Left colon (tissue), 2 donors: ENCODE measurements at regions not wholly inside any gene's neighbourhood (a gene's known extent, or its start where the extent isn't known, plus 50 kb on each side); places are given as distances from the start of the nearest gene placed in this dataset.
A peak's percentile ranks its signal among the peaks of the same experiment; 100 is the strongest.
"Not testable (repeated sequence)": the region's sequence is repeated elsewhere in the genome, so short reads cannot be mapped to it uniquely, and the experiment has no call there.

ENCODE experiments used
- ATAC-seq: fragments of 200-7000 bp; cut with Tn5 transposase; one replicate; pipeline ENCODE4 v1.9.1; 2020; ENCODE audit warnings: mild to moderate bottlenecking, moderate library complexity
- DNase-seq, 2 donors: peaks; one replicate each; pipeline ENCODE4 v3.0.0-alpha.2; 2020
- intact Hi-C, 2 donors: fragments of 100-400 bp; cut with DNase I in 1 of 2; cut with micrococcal nuclease in 1 of 2; formaldehyde crosslinking; loops; one replicate each; pipeline versions ENCODE4 v1.11.2 to v1.14.0; 2022; cut with DNase I, micrococcal nuclease
- donor health status: DM: no; HTN: no; CAD: no.
- donor health status: DM: yes; HTN: yes; CAD: no.

DNA sequence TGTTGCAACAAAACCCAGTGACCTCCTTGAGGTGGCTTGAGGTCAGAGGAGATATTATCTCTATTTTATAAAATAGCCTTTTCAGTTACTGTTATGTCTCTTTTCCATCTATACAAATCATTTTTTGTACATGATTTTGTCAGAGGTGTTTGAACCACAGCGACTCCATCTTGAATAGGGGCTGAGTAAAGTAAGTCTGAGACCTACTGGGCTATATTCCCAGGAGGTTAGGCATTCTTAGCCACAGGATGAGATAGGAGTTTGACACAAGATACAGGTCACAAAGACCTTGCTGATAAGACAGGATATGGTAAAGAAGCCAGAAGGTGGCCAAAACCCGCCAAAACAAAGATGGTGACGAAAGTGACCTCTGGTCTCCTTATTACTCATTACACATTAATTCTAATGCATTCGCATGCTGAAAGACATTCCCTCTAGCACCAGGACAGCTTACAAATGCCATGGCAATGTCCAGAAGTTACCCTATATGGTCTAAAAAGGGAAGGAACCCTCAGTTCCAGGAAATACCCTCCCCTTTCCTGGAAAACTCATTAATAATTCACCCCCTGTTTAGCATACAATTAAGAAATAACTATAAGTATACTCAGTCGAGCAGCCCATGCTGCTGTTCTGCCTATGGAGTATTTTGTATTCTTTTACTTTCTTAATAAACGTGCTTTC lies 283.9 kb upstream of the ISL1 start:
- ATAC-seq (no peak), DNase-seq (no peak)
- intact Hi-C loops: no loop called here

GRCh38 chr5:51104556-51104955 lies 278.7 kb upstream of the ISL1 start:
- intact Hi-C loops: no loop called here
- ATAC-seq (no peak), DNase-seq (no peak)

DNA sequence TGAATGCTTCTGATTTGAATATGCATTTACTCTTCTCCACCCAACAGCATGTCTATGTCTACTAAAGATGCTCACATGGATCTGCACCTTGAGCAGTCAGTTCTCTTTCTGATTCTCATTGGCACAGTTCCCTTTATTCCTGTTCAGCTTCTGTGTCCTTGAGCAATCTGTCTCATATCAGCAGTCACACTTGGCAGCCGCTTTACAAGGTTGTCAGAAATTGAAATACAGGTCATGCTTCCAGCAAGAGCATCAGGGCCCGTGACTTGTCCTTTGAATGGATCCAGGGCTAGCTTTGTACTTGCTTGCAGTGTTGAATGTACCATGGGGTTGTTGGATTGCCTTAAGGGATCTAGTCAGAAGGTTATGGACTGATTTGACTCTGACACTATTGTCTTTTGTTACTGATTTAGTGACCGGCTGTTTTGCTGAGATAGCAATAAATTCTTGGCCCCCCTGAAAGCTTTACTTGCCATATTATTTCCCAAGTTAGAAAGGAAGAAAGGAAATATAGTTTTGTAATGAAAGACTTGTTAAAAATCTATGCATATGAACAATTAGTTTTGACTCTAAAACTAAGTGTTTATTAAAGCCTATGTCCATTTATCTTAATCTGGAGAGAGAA lies 273.4 kb upstream of the ISL1 start:
- DNase-seq (no peak), ATAC-seq (no peak)
- intact Hi-C loops: no loop called here

GRCh38 chr5:51131266-51131665 lies 252.0 kb upstream of the ISL1 start:
- DNase-seq: no peak
- intact Hi-C loops: no loop called here
- no peak for ATAC-seq

DNA sequence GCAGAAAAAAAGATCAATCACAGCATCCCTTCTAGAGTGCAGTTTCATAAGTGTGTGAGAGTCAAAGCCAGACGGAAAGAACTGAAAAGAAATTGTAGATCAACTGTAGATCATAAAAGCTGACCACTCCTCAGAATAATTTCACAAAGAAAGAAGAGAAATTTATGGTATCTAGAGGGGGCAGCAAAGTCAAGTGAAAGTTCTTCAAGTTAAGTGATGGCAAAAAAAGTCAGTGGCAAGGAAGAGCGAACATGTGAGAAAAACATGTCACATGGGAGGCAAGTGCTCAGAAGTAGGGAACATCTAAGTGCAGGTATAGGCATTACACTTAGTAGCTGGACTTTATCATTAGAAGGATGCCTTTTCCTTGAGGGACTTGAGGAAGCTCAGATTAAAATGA lies 245.1 kb upstream of the ISL1 start:
- no peak for DNase-seq
- no peak for ATAC-seq
- intact Hi-C loops: no loop called here

DNA sequence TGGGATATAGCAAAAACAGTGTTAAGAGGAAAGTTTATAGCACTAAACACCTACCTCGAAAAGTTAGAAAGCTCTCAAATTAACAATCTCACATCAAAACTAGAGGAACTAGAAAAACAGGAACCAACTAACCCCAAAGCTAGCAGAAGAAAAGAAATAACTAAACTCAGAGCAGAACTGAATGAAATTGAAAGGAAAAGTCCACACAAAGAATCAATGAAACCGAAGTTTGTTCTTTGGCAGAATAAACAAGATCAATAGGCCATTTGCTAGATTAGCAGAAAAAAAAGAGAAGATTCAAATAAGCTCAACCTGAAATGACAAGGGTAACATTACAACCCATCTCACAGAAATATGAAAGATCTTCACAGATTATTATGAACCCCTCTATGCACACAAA lies 234.8 kb upstream of the ISL1 start:
- no peak for DNase-seq
- intact Hi-C loops: no loop called here
- no peak for ATAC-seq

- ATAC-seq: no peak
- intact Hi-C loops: no loop called here
- no peak for DNase-seq
Measured at GRCh38 chr5:51156222-51156621, 227.0 kb upstream of the ISL1 start.

DNA sequence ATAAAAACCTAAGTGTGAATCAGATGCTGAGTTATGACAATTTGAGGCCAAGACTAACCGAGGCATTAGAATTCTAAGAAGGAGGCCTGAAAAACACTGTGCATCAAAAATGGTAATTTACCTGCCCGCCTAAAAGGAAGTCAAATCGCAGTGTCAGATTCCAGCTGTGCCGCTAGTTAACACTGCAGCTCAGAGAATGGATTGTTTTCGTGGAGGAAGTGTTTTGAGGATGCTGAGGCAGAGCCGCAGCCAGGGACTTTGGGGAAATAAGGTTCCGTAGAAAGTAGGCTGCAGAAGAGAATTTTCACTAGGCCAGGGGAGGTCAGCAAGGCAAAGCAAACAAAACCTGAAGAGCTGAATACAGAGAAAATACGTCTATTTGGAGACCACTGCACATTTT lies 226.4 kb upstream of the ISL1 start:
- ATAC-seq (no peak), DNase-seq (no peak)
- intact Hi-C loops: no loop called here

GRCh38 chr5:51159164-51159563 lies 224.1 kb upstream of the ISL1 start:
- no peak for ATAC-seq
- intact Hi-C loops: no loop called here

DNA sequence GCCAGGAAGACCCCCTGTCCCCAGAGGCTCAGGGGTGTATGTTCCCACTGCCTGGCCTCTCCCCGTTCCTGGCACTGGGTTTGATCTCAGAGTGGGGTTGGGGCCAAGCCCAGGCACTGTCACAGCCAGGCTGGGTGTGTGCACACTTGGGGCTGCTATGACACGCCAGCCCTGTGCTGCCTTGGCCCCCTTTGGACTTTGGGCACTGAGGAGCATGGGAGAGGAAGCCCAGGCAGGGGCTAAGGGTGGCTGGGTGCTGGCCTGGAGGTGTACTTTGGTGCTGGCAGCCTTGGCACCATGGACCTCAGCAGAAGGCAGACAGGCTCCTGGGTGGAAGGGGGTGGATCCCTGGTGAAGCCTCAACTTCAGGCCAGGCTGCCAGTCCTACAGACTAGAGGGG lies 223.6 kb upstream of the ISL1 start:
- ATAC-seq: no peak
- intact Hi-C loops: no loop called here
- no peak for DNase-seq

More at GRCh38 chr5:51159164-51159563, 224.1 kb upstream of the ISL1 start:
- no peak for DNase-seq

GRCh38 chr5:51162245-51162644 lies 221.0 kb upstream of the ISL1 start:
- DNase-seq (no peak), ATAC-seq (no peak)
- intact Hi-C loops: no loop called here

GRCh38 chr5:51165621-51166020 lies 217.6 kb upstream of the ISL1 start:
- ATAC-seq, DNase-seq, intact Hi-C loops: not testable (repeated sequence)

GRCh38 chr5:51172903-51173626 lies 210.2 kb upstream of the ISL1 start:
- ATAC-seq (no peak), DNase-seq (no peak)
- intact Hi-C loops: no loop called here

- no peak for ATAC-seq
- no peak for DNase-seq
- intact Hi-C loops: no loop called here
Measured at GRCh38 chr5:51181208-51181894, 201.9 kb upstream of the ISL1 start.

- intact Hi-C loops: no loop called here
- DNase-seq (no peak), ATAC-seq (no peak)
Measured at GRCh38 chr5:51185850-51186329, 197.4 kb upstream of the ISL1 start.

DNA sequence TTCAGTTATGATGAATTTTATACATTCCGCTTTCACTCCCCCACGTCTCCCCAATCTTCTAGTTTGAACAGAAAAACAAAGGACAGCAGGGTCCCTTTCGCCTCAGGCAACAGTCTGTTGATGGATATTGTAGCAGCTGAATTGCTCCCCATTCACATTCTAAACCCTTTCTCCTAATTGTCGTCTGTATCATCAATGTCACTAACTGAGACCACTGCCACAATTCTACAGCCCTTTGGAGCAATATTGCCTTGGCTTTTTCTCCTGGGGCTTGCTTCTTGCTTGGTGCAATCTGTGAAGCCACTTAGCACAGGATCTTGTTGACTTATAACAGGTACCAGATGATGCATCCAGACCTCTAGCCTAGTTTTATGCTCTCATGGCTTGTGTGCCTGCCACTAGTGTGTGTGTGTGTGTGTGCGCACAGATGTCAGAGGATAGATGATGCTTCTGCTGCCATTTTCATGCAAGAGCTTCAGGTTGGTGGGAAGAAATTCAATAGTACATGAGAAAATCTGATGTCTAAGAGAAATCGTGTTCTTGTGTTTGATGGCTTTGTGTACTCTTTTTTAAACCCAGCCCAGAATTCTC lies 195.2 kb upstream of the ISL1 start:
- intact Hi-C loops: no loop called here
- ATAC-seq: no peak
- DNase-seq: no peak

DNA sequence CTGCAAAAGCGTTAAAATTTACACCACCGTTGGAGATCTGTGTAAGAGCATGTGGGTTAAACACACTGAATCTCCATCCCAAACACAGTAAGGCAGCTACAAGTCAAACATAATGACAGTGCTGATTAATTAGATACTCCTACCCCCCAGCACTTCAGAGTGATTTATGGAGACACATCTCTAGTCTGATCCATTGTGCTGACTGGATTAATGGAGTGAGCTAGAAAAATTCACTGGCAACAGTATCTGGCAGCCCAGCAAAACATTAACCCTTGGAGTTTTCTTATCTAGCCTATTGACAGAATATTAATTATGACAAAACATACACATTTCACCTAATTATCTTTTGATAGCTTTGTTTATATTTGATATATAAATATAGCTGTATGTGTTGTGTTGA lies 188.6 kb upstream of the ISL1 start:
- ATAC-seq (no peak), DNase-seq (no peak)
- intact Hi-C loops: no loop called here

- peak; percentile 74 for ATAC-seq
- intact Hi-C loops: no loop called here
- DNase-seq: peak; percentile 45 to 48
Measured at GRCh38 chr5:51201024-51201423, 182.2 kb upstream of the ISL1 start.

DNA sequence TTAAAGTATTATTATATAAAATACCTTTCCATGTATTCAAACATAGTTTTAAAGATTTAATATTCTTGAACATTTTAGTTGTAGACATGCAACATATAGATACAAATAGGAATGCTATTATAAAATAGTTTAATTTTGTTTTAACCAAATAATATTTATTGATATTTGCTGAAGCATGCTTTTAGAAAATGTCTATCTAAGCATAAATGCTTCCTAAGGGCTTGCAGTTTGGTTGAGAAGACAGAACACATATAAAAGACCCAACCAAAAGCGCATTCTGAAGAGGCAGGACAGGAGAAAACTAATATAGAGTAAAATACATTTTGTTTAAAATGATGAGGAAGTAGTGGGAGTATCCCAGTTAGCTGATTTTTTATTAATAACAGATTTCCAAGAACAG lies 181.5 kb upstream of the ISL1 start:
- ATAC-seq (no peak), DNase-seq (no peak)
- intact Hi-C loops: no loop called here
